GM18951 (cell line): ENCODE measurements at regions not wholly inside any gene's neighbourhood (a gene's known extent, or its start where the extent isn't known, plus 50 kb on each side); places are given as distances from the start of the nearest gene placed in this dataset.

ENCODE experiments used
- POLR2A ChIP-seq: IDR thresholded peaks from 4 replicates; pipeline ENCODE4 v1.6.1; 2011; ENCODE audit warnings: mild to moderate bottlenecking; ENCODE audit not compliant: insufficient read length, insufficient read depth; ENCODE audit errors: extremely low read depth
- in situ Hi-C: fragments of 300-500 bp; cut with MboI; formaldehyde crosslinking; loops from one replicate; pipeline ENCODE4 v1.12.0; 2022; ENCODE audit warnings: low sequenced_read_pairs, mixed read lengths, inconsistent platforms; ENCODE audit not compliant: unreplicated experiment

DNA sequence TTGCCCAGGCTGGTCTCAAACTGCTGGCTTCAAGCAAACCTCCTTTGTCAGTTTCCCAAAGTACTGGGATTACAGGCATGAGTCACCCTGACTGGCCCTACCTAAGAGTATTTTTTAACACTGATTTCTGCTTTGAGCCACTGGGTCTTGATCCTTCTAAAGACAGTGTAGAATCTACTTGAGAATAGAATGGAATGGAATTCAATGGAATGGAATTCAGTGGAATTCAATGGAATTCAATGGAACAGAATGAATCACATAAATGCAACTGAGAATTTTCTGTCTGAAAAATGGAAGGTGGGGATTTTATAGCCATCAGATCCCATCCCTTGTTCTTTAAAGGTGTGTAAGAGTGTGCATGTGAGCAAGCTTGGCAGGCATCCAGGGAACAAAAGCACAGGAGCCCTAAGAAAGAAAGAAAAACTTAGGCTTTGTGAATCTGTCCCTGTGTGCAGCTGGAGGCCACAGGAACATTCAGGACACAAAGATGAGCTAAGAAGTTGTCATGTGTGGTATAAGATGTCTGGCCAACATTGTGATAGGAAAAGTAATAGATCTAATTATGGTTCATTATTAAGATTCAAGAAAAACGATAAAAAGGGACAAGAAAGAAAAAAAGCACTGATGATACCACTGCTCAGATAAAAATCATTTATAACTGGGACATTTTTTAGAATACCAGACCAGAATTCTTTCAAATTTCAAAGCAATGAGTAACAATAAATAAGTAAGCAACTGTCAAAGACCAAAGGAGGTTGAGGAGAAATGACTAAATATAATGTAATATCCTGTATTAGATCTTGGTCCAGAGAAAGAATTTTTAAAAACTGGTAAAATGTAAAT is 681.0 kb upstream of the GJE1 start:
- in situ Hi-C loops = no loop called here
- TF ChIP-seq POLR2A = no peak

DNA sequence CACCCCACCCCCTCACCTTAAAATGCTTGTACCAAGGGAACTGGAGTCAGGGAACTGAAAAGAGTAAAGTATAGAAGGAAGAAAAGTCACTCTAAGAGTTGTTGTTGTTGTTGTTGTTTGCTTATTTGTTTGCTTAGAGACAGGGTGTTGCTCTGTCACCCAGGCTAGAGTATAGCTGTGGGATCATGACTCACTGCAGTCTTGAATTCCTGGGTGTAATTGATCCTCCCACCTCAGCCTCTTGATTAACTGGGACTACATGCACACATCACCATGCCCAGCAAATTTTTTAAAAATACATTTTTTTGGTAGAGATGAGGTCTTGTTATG is 681.6 kb upstream of the GJE1 start:
- no peak for TF ChIP-seq POLR2A
- in situ Hi-C loops = no loop called here

- no peak for TF ChIP-seq POLR2A
- in situ Hi-C loops = no loop called here
Measured at GRCh38 chr6:141445928-141446628, 686.6 kb upstream of the GJE1 start.

GRCh38 chr6:141443668-141444289 is 688.9 kb upstream of the GJE1 start:
- in situ Hi-C loops = no loop called here
- no peak for TF ChIP-seq POLR2A

- in situ Hi-C loops = no loop called here
- no peak for TF ChIP-seq POLR2A
Measured at GRCh38 chr6:141443032-141443431, 689.7 kb upstream of the GJE1 start.

DNA sequence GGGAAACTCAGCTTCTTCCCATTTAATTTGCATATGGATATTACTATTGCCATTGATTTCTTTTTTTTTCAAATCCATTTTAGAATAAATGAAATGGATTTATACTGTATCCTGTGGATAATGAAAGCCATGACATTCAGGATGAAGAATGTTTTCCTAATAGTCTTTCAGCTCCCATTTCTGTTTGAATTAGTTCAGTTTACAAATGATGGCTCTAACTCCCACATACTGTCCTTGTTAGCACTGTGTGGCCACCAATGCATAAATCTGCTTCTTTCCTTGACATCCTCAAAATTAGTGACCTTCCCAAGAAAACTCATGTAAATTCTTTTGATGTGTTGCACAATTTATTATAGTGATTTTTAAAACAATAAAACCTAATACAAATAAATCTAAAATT is 693.2 kb upstream of the GJE1 start:
- in situ Hi-C loops = no loop called here
- TF ChIP-seq POLR2A = no peak

DNA sequence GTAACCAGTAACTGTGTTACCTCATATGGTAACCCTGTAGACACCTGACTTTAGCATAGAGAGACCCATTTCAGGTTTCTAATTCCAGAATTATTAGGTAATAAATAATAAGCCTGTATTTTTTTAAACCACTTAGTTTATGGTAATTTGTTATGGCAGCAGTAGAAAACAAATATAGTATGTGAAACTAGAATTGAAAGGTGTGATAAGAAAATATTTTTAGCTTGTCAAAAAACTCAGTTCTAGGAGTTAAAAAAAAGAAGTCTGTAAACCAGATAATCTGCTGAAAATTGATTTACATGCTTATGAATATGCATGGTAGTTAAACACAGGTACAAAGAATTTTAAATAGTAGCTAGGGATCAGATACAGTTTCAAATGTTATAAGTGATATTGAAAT is 695.0 kb upstream of the GJE1 start:
- in situ Hi-C loops = no loop called here
- no peak for TF ChIP-seq POLR2A

DNA sequence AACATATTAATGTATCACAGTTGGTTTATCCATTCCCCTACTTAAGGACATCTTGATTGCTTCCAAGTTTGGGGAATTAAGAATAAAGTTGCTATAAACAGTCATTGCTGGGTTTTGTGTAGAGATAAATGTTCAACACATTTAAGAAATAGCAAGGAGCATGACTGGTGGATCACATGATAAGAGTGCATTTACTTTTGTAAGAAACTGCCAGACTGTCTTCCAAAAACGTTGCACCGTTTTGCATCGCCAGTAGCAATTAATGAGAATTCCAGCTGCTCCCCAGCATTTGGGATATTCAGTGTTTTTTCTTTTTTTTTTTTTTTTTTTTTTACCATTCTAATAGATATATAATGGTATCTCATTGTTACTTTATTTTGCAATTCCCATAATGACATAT is 695.7 kb upstream of the GJE1 start:
- in situ Hi-C loops = no loop called here
- TF ChIP-seq POLR2A = no peak

GRCh38 chr6:141426400-141426980 is 706.2 kb upstream of the GJE1 start:
- no peak for TF ChIP-seq POLR2A
- in situ Hi-C loops = no loop called here

- TF ChIP-seq POLR2A = no peak
- in situ Hi-C loops = no loop called here
Measured at GRCh38 chr6:141421378-141421777, 711.3 kb upstream of the GJE1 start.

- in situ Hi-C loops = no loop called here
- TF ChIP-seq POLR2A = no peak
Measured at GRCh38 chr6:141418076-141418475, 714.6 kb upstream of the GJE1 start.

- no peak for TF ChIP-seq POLR2A
- in situ Hi-C loops = no loop called here
Measured at GRCh38 chr6:141415896-141416295, 716.8 kb upstream of the GJE1 start.

- in situ Hi-C loops = no loop called here
- TF ChIP-seq POLR2A = no peak
Measured at GRCh38 chr6:141413196-141413595, 719.5 kb upstream of the GJE1 start.
